Mesenchymal stem cell (in vitro differentiated cells and primary cell): ENCODE measurements at regions not wholly inside any gene's neighbourhood (a gene's known extent, or its start where the extent isn't known, plus 50 kb on each side); places are given as distances from the start of the nearest gene placed in this dataset.

Experiments
- DNase-seq: peaks from one replicate; pipeline ENCODE4 v3.0.0-alpha.2; 2013
- H2AFZ ChIP-seq: one replicate; pipeline ENCODE4 v1.6.1; 2013; ENCODE audit warnings: low read depth, mild to moderate bottlenecking, control low read depth, inconsistent platforms, low read length, moderate library complexity
- H2AK5ac ChIP-seq: 2 replicates; pipeline ENCODE4 v1.6.1; 2013; ENCODE audit warnings: low read length, moderate library complexity, mild to moderate bottlenecking, inconsistent platforms; ENCODE audit not compliant: severe bottlenecking
- H2BK120ac ChIP-seq: one replicate; pipeline ENCODE4 v1.6.1; 2013; ENCODE audit warnings: low read depth, mild to moderate bottlenecking, inconsistent platforms, low read length, moderate library complexity
- H2BK12ac ChIP-seq, 2 experiments: one replicate each; pipeline ENCODE4 v1.6.1; 2013; ENCODE audit warnings: inconsistent platforms in 2 of 2, low read length in 2 of 2, mild to moderate bottlenecking in 2 of 2, moderate library complexity in 2 of 2, control low read depth in 1 of 2
- H2BK15ac ChIP-seq: one replicate; pipeline ENCODE4 v1.6.1; 2013; ENCODE audit warnings: mild to moderate bottlenecking, low read depth, inconsistent platforms; ENCODE audit not compliant: poor library complexity, severe bottlenecking
- H2BK5ac ChIP-seq: 2 replicates; pipeline ENCODE4 v1.6.1; 2013; ENCODE audit warnings: low read depth, mild to moderate bottlenecking, low read length, control low read depth, inconsistent platforms; ENCODE audit not compliant: poor library complexity, severe bottlenecking
- H3K14ac ChIP-seq, 2 experiments: one replicate each; pipeline ENCODE4 v1.6.1; 2013; ENCODE audit warnings: inconsistent platforms in 2 of 2, low read length in 2 of 2, control low read depth in 1 of 2, mild to moderate bottlenecking in 1 of 2, moderate library complexity in 1 of 2
- H3K18ac ChIP-seq, 2 experiments: one replicate each; pipeline ENCODE4 v1.6.1; 2013; ENCODE audit warnings: inconsistent platforms in 2 of 2, low read length in 2 of 2, control low read depth in 1 of 2, low read depth in 1 of 2, mild to moderate bottlenecking in 1 of 2
- H3K23ac ChIP-seq, 2 experiments: one replicate each; pipeline ENCODE4 v1.6.1; 2013; ENCODE audit warnings: inconsistent platforms in 2 of 2, low read length in 2 of 2, mild to moderate bottlenecking in 2 of 2, moderate library complexity in 2 of 2, control low read depth in 1 of 2
- H3K27ac ChIP-seq: 2 replicates; pipeline ENCODE4 v1.5.1; 2013; ENCODE audit warnings: mild to moderate bottlenecking, moderate library complexity, low read length, control low read depth, inconsistent platforms; ENCODE audit not compliant: poor library complexity, severe bottlenecking
- H3K27me3 ChIP-seq, 2 experiments: 2 replicates each; pipeline versions ENCODE4 v1.6.1 to v1.7.0; 2013; ENCODE audit warnings: low read length in 2 of 2, mild to moderate bottlenecking in 2 of 2, moderate library complexity in 2 of 2, control low read depth in 1 of 2, inconsistent platforms in 1 of 2; ENCODE audit not compliant: control insufficient read depth in 1 of 2, insufficient read depth in 1 of 2
- H3K36me3 ChIP-seq, 2 experiments: 2 replicates each; pipeline versions ENCODE4 v1.6.1 to v1.7.0; 2013; ENCODE audit warnings: low read length in 2 of 2, control low read depth in 1 of 2, inconsistent platforms in 1 of 2, low read depth in 1 of 2, mild to moderate bottlenecking in 1 of 2; ENCODE audit not compliant: insufficient read depth in 2 of 2, control insufficient read depth in 1 of 2
- H3K4ac ChIP-seq, 2 experiments: one replicate each; pipeline ENCODE4 v1.6.1; 2013; ENCODE audit warnings: inconsistent platforms in 2 of 2, low read length in 2 of 2, mild to moderate bottlenecking in 2 of 2, moderate library complexity in 2 of 2, control low read depth in 1 of 2, low read depth in 1 of 2
- H3K4me1 ChIP-seq: 2 replicates; pipeline ENCODE4 v1.6.1; 2013; ENCODE audit warnings: low read depth, low read length, control low read depth; ENCODE audit not compliant: control insufficient read depth, insufficient read depth
- H3K4me2 ChIP-seq: 2 replicates; pipeline ENCODE4 v1.6.1; 2013; ENCODE audit warnings: low read length, mild to moderate bottlenecking, inconsistent platforms; ENCODE audit not compliant: poor library complexity, severe bottlenecking
- H3K4me3 ChIP-seq, 2 experiments: 2 replicates each; pipeline versions ENCODE4 v1.5.1 to v1.7.0; 2013; ENCODE audit warnings: low read length in 2 of 2, mild to moderate bottlenecking in 2 of 2, control low read depth in 1 of 2, low read depth in 1 of 2; ENCODE audit not compliant: insufficient read depth in 1 of 2
- H3K79me1 ChIP-seq: replicated peaks from 2 replicates; pipeline ENCODE4 v1.6.1; 2013; ENCODE audit warnings: mild to moderate bottlenecking, control low read depth, low read length, inconsistent platforms; ENCODE audit not compliant: poor library complexity, severe bottlenecking
- H3K9ac ChIP-seq: 2 replicates; pipeline ENCODE4 v1.7.0; 2013; ENCODE audit warnings: mild to moderate bottlenecking, low read length, moderate library complexity
- H3K9me3 ChIP-seq: 2 replicates; pipeline ENCODE4 v1.7.0; 2013; ENCODE audit warnings: mild to moderate bottlenecking, low read length; ENCODE audit not compliant: control insufficient read depth
- H4K8ac ChIP-seq: one replicate; pipeline ENCODE4 v1.6.1; 2013; ENCODE audit warnings: inconsistent platforms, mild to moderate bottlenecking, low read length, moderate library complexity
- H4K91ac ChIP-seq: one replicate; pipeline ENCODE4 v1.6.1; 2013; ENCODE audit warnings: mild to moderate bottlenecking, low read length, inconsistent platforms
- WGBS: methylation state at CpG from one replicate; pipeline ENCODE4 v1.1.7; 2013; ENCODE audit warnings: mixed read lengths; 5-methylcytosine and 5-hydroxymethylcytosine counted together

DNA sequence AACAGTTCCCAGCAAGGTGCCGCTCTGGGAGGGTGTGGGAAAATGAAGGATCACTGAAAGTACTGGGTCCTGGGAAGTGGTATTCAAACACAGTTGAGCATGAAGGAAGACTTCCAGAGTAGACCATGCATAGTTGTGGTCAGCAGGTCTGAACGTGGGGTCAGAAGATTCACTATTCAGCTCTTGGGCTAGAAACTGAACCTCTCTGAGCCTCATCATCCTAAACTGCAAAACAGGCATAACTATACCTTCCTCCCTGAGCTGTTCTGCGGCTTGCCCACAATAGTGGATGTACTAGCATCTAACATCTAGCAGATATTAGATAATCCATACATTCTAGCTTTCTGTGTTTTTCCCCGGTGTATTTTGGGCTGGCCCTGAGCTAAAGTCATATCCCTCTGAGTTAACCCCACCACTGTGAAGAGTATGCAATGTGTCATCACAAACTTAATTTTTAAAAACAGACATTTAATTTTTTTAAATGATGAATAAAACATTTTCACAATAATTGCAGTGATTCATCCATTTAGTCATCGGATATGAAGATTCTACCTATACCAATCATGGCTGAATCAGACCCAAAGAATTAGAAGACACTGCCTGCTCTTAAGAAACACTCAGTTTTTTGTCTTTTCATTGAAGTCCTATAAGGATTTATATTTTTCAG, 179.1 kb downstream of the BLID start:
- no peak overlapping the region for H2BK15ac ChIP-seq
- H3K18ac ChIP-seq, result no peak overlapping the region
- no peak overlapping the region for H2AK5ac ChIP-seq
- H4K91ac ChIP-seq, result no peak overlapping the region
- H3K4ac ChIP-seq, result no peak overlapping the region
- no peak for DNase-seq
- no peaks in the 10 kb centered on the region for H3K79me1 ChIP-seq
- no peaks in the 10 kb centered on the region for H3K4me1 ChIP-seq
- H2BK5ac ChIP-seq, result no peak overlapping the region
- no peak overlapping the region for H2BK12ac ChIP-seq
- H3K14ac ChIP-seq, result no peak overlapping the region
- H3K36me3 ChIP-seq, result no peaks in the 10 kb centered on the region
- H3K27ac ChIP-seq, result no peak overlapping the region
- no peak overlapping the region for H2AFZ ChIP-seq
- no peaks in the 10 kb centered on the region for H3K27me3 ChIP-seq
- no peak overlapping the region for H3K9ac ChIP-seq
- no peak overlapping the region for H3K4me2 ChIP-seq
- H2BK120ac ChIP-seq, result no peak overlapping the region
- H3K23ac ChIP-seq, result no peak overlapping the region
- H3K9me3 ChIP-seq, result no peaks in the 10 kb centered on the region
- H3K4me3 ChIP-seq, result no peak overlapping the region
- 75% methylated on average over 5 of the region's 5 CpGs for WGBS
- H4K8ac ChIP-seq, result no peak overlapping the region

DNA sequence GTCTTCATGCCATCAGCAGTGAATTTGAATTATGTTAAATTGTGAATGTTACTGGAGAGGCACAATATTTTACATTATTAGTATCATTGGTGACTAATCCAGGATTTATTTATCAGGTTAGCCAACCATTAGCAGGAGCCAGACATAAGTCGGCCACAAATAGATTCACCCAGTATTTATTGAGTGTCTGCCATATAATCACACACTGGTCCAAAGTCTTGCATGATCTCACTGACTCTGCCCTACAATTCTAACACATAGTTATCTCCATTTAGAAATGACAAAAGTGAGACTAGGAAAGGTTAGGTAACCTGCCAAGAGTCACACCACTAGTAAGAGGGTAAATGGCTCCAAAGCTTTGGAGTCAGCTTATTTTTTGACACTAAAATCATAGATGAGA, 179.6 kb downstream of the BLID start:
- no peaks in the 10 kb centered on the region for H3K4me1 ChIP-seq
- H3K9ac ChIP-seq, result no peak overlapping the region
- no peaks in the 10 kb centered on the region for H3K9me3 ChIP-seq
- H3K14ac ChIP-seq, result no peak overlapping the region
- H4K91ac ChIP-seq, result no peak overlapping the region
- DNase-seq, result no peak
- H4K8ac ChIP-seq, result no peak overlapping the region
- H3K23ac ChIP-seq, result no peak overlapping the region
- H3K18ac ChIP-seq, result no peak overlapping the region
- H3K79me1 ChIP-seq, result no peaks in the 10 kb centered on the region
- no peak overlapping the region for H2BK15ac ChIP-seq
- no peak overlapping the region for H2AFZ ChIP-seq
- 100% methylated on average over 1 of the region's 1 CpG for WGBS
- no peak overlapping the region for H3K4me3 ChIP-seq
- H3K4me2 ChIP-seq, result no peak overlapping the region
- H3K27me3 ChIP-seq, result no peaks in the 10 kb centered on the region
- no peaks in the 10 kb centered on the region for H3K36me3 ChIP-seq
- no peak overlapping the region for H2BK12ac ChIP-seq
- no peak overlapping the region for H3K4ac ChIP-seq
- no peak overlapping the region for H2AK5ac ChIP-seq
- no peak overlapping the region for H2BK5ac ChIP-seq
- no peak overlapping the region for H3K27ac ChIP-seq
- no peak overlapping the region for H2BK120ac ChIP-seq

DNA sequence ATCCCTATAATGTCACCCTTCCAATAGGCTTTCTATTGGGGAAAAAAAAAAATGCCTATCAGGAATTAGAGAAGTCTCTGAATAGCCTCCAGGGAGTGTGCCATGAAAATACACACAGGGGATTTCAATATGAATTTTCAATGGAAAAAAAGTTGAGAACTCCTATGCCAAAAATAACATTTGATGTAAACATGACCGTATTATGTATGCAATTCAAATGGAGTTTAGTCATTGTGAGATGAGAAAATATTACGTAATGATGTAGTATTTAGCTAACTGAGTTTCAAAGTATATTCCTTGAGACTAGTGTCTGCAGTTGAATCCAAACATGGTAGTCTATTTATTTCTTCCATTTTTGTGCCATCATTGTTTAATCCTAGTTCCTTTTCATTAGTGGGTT, 182.3 kb downstream of the BLID start:
- H3K14ac ChIP-seq, result no peak overlapping the region
- no peaks in the 10 kb centered on the region for H3K9me3 ChIP-seq
- H3K23ac ChIP-seq, result no peak overlapping the region
- H2AFZ ChIP-seq, result no peak overlapping the region
- no peak overlapping the region for H2BK12ac ChIP-seq
- H3K27ac ChIP-seq, result no peak overlapping the region
- H3K18ac ChIP-seq, result no peak overlapping the region
- no peak overlapping the region for H4K8ac ChIP-seq
- H4K91ac ChIP-seq, result no peak overlapping the region
- no peak overlapping the region for H3K4me2 ChIP-seq
- H3K27me3 ChIP-seq, result peaks cover 0 to 15% of the 10 kb centered on the region in 2 experiments
- no peak overlapping the region for H2BK15ac ChIP-seq
- H3K36me3 ChIP-seq, result no peaks in the 10 kb centered on the region
- H2AK5ac ChIP-seq, result no peak overlapping the region
- H3K4me1 ChIP-seq, result no peaks in the 10 kb centered on the region
- no peak overlapping the region for H3K4ac ChIP-seq
- H3K79me1 ChIP-seq, result no peaks in the 10 kb centered on the region
- H2BK120ac ChIP-seq, result no peak overlapping the region
- 80% methylated on average over 2 of the region's 2 CpGs for WGBS
- H3K9ac ChIP-seq, result no peak overlapping the region
- DNase-seq, result no peak
- no peak overlapping the region for H3K4me3 ChIP-seq
- no peak overlapping the region for H2BK5ac ChIP-seq

DNA sequence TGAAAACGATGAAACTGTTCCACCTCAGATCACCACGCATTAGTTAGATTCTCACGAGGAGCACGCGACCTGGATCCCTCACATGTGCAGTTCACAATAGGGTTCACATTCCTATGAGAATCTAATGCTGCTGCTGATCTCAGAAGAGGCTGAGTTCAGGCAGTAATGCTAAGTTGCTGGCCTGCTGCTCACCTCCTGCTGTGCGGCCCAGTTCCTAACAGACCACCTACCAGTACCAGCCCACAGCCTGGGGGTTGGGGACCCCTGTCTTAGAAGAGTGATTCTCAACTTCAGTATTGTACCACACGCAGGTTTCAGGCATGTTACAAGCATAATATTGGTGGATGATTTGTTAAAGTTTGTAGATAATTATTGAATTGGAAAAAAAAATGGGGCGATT, 182.7 kb downstream of the BLID start:
- H2BK5ac ChIP-seq, result no peak overlapping the region
- no peak overlapping the region for H4K91ac ChIP-seq
- peak overlapping the region in 1 of 2 experiments; percentile 48 for H3K18ac ChIP-seq
- no peak overlapping the region for H3K4me2 ChIP-seq
- no peak overlapping the region for H2BK15ac ChIP-seq
- no peak overlapping the region for H2BK120ac ChIP-seq
- H3K14ac ChIP-seq, result peak overlapping the region in 1 of 2 experiments; percentile 14
- no peaks in the 10 kb centered on the region for H3K79me1 ChIP-seq
- H3K9me3 ChIP-seq, result no peaks in the 10 kb centered on the region
- H3K23ac ChIP-seq, result no peak overlapping the region
- no peak overlapping the region for H3K9ac ChIP-seq
- H3K4ac ChIP-seq, result no peak overlapping the region
- no peak overlapping the region for H2AK5ac ChIP-seq
- peaks cover 0 to 18% of the 10 kb centered on the region in 2 experiments for H3K27me3 ChIP-seq
- no peak overlapping the region for H3K4me3 ChIP-seq
- H4K8ac ChIP-seq, result no peak overlapping the region
- no peaks in the 10 kb centered on the region for H3K36me3 ChIP-seq
- H3K27ac ChIP-seq, result no peak overlapping the region
- 97% methylated on average over 6 of the region's 8 CpGs for WGBS
- H2BK12ac ChIP-seq, result peak overlapping the region; percentile 41 to 84
- H3K4me1 ChIP-seq, result no peaks in the 10 kb centered on the region
- DNase-seq, result no peak
- no peak overlapping the region for H2AFZ ChIP-seq
